Cardiac fibroblast (primary cell): ENCODE measurements at regions not wholly inside any gene's neighbourhood (a gene's known extent, or its start where the extent isn't known, plus 50 kb on each side); places are given as distances from the start of the nearest gene placed in this dataset.

Experiments
- DNase-seq, 2 donors: peaks; one replicate each; pipeline versions ENCODE4 v3.0.0 to v3.0.0-alpha.2; 2010; ENCODE audit warnings: low read depth in 2 of 2
- H3K4me3 ChIP-seq, 2 donors: replicated peaks in 1 of 2; 1 replicate in 1 of 2; 2 replicates in 1 of 2; pipeline ENCODE4 v1.5.1; 2011; ENCODE audit warnings: low read depth in 2 of 2, low read length in 2 of 2, mild to moderate bottlenecking in 2 of 2, moderate library complexity in 1 of 2
- TF ChIP-seq, protein P1 (sequence below): IDR thresholded peaks from one replicate; pipeline ENCODE4 v1.5.1; 2011; ENCODE audit warnings: low read depth, mild to moderate bottlenecking, low read length, inconsistent platforms

GRCh38 chr22:49305966-49306631 lies 521.6 kb downstream of the BRD1 start:
- no peak overlapping the region for H3K4me3 ChIP-seq
- no peak for DNase-seq
- TF ChIP-seq, protein P1, sequence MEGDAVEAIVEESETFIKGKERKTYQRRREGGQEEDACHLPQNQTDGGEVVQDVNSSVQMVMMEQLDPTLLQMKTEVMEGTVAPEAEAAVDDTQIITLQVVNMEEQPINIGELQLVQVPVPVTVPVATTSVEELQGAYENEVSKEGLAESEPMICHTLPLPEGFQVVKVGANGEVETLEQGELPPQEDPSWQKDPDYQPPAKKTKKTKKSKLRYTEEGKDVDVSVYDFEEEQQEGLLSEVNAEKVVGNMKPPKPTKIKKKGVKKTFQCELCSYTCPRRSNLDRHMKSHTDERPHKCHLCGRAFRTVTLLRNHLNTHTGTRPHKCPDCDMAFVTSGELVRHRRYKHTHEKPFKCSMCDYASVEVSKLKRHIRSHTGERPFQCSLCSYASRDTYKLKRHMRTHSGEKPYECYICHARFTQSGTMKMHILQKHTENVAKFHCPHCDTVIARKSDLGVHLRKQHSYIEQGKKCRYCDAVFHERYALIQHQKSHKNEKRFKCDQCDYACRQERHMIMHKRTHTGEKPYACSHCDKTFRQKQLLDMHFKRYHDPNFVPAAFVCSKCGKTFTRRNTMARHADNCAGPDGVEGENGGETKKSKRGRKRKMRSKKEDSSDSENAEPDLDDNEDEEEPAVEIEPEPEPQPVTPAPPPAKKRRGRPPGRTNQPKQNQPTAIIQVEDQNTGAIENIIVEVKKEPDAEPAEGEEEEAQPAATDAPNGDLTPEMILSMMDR: no peak

- no peak overlapping the region for H3K4me3 ChIP-seq
- DNase-seq: peak in 1 of 2 donors; percentile 1
Measured at GRCh38 chr22:49305214-49305965, 522.3 kb downstream of the BRD1 start.

DNA sequence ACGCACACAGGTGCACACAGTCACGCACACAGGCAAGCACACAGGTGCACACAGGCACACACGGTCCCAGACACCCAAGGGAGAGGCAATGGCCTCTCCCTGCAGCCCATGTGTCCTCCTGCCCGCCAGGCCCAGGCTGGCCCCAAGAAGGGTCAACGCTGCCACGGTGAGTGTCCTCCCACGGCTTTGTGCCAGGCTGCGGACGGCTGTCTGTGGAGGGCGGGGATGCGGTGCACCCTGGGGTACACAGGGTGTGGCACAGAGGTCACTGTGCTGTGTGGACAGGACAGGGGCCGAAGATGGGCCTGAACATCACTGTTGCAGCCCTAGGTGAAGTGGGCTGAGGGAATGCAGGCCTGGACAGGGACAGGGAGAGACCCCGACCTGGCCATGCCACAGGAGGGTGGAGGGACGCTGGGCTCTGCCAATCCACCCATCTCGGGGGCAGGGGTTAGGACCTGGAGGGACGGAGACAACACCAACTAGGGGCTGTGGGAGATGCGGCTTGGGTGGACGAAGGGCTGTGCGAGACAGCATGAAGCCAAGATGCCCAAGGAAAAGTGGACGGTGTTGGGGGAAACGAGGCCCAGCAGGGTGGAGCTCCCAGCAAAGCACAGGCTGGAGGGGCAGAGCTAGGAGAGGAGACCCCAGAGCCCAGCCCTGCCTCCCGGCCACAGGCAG lies 523.8 kb downstream of the BRD1 start:
- H3K4me3 ChIP-seq: no peak overlapping the region
- TF ChIP-seq, protein P1: no peak
- no peak for DNase-seq

More at GRCh38 chr22:49305214-49305965, 522.3 kb downstream of the BRD1 start:
- TF ChIP-seq, protein P1: peak; percentile 31

- no peak overlapping the region for H3K4me3 ChIP-seq
- DNase-seq: no peak
- TF ChIP-seq, protein P1: no peak
Measured at GRCh38 chr22:49303061-49303735, 524.5 kb downstream of the BRD1 start.

DNA sequence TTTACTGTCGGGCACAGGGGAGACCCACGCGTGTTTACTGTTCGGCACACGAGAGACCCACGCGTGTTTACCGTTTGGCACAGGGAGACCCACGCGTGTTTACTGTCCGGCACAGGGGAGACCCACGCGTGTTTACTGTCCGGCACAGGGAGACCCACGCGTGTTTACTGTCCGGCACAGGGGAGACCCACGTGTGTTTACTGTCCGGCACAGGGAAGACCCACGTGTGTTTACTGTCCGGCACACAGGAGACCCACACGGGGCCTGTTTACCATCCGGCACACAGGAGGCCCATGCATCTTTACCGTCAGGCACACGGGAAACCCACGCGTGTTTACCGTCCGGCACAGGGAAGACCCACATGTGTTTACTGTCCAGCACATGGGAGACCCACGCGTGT lies 525.1 kb downstream of the BRD1 start:
- H3K4me3 ChIP-seq: no peak overlapping the region
- DNase-seq: no peak
- TF ChIP-seq, protein P1: no peak

GRCh38 chr22:49302150-49302460 lies 525.6 kb downstream of the BRD1 start:
- TF ChIP-seq, protein P1: no peak

More at GRCh38 chr22:49302150-49302460, 525.6 kb downstream of the BRD1 start:
- no peak for DNase-seq
- H3K4me3 ChIP-seq: no peak overlapping the region
